GM12864 (cell line): ENCODE measurements at regions not wholly inside any gene's neighbourhood (a gene's known extent, or its start where the extent isn't known, plus 50 kb on each side); places are given as distances from the start of the nearest gene placed in this dataset.

Source experiments
- DNase-seq: peaks from one replicate; pipeline ENCODE4 v3.0.0-alpha.2; 2011; ENCODE audit warnings: low read depth
- H3K4me3 ChIP-seq: 2 replicates; pipeline ENCODE4 v1.5.1; 2011; ENCODE audit warnings: mild to moderate bottlenecking, low read depth, low read length, control low read depth
- TF ChIP-seq, protein P1 (sequence below): IDR thresholded peaks from 2 replicates; pipeline ENCODE4 v1.5.1; 2011; ENCODE audit warnings: low read depth, mild to moderate bottlenecking, moderate library complexity, low read length, control low read depth, inconsistent platforms; ENCODE audit errors: missing control alignments

- TF ChIP-seq, protein P1, sequence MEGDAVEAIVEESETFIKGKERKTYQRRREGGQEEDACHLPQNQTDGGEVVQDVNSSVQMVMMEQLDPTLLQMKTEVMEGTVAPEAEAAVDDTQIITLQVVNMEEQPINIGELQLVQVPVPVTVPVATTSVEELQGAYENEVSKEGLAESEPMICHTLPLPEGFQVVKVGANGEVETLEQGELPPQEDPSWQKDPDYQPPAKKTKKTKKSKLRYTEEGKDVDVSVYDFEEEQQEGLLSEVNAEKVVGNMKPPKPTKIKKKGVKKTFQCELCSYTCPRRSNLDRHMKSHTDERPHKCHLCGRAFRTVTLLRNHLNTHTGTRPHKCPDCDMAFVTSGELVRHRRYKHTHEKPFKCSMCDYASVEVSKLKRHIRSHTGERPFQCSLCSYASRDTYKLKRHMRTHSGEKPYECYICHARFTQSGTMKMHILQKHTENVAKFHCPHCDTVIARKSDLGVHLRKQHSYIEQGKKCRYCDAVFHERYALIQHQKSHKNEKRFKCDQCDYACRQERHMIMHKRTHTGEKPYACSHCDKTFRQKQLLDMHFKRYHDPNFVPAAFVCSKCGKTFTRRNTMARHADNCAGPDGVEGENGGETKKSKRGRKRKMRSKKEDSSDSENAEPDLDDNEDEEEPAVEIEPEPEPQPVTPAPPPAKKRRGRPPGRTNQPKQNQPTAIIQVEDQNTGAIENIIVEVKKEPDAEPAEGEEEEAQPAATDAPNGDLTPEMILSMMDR = no peak
- H3K4me3 ChIP-seq = no peak overlapping the region
- DNase-seq = no peak
Observed at GRCh38 chr3:161852744-161853143, 356.1 kb downstream of the OTOL1 start.

DNA sequence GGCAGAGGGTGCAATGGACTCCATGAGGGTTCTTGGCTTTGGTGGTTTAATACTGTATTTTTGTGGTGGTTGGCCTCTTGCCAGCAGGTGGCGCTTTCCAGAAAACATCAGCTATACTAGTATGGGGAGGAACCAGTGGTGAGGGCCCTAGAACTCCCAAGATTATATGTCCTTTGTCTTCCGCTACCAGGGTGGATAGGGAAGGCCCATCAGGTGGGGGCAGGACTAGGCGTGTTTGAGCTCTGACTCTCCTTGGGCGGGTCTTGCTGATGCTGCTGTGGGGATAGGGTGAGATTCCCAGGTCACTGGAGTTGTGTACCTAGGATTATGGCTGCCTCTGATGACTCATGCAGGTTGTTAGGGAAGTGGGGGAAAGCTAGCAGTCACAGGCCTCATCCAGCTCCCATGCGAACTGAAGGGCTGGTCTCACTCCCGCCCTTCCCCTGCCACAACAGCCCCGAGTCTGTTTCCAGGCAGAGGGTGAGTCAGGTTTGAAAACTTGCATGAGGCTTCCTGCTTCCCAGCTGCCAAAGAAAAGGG lies 357.7 kb downstream of the OTOL1 start:
- no peak for DNase-seq
- TF ChIP-seq, protein P1 = peak; percentile 54
- H3K4me3 ChIP-seq = no peak overlapping the region

GRCh38 chr3:161859057-161859456 lies 362.4 kb downstream of the OTOL1 start:
- no peak for DNase-seq
- H3K4me3 ChIP-seq = no peak overlapping the region
- TF ChIP-seq, protein P1 = no peak

- DNase-seq = no peak
- TF ChIP-seq, protein P1 = no peak
Observed at GRCh38 chr3:161859865-161860450, 363.4 kb downstream of the OTOL1 start.

GRCh38 chr3:161863775-161864174 lies 367.2 kb downstream of the OTOL1 start:
- H3K4me3 ChIP-seq = no peak overlapping the region
- DNase-seq = no peak
- TF ChIP-seq, protein P1 = no peak

More at GRCh38 chr3:161859865-161860450, 363.4 kb downstream of the OTOL1 start:
- no peak overlapping the region for H3K4me3 ChIP-seq

DNA sequence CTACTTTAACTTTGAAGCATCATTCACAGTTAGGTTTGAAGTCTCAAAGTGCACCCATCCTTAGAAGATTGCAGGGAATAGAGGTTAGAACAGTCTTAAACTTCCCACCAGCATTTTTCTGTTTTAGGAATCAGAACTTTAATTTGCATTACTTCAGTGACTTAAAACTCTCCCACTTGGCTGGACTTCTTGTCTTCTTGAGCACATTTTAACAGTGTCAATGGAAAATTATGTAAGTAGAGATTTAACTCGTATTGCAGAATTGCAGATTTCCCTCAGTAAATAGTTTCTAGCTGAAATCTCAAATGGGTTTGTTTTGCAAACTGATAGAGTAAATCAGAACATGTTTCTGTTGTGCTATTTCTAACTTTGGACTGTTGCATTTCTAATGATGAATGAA lies 369.6 kb downstream of the OTOL1 start:
- H3K4me3 ChIP-seq = no peak overlapping the region
- no peak for DNase-seq
- TF ChIP-seq, protein P1 = no peak

DNA sequence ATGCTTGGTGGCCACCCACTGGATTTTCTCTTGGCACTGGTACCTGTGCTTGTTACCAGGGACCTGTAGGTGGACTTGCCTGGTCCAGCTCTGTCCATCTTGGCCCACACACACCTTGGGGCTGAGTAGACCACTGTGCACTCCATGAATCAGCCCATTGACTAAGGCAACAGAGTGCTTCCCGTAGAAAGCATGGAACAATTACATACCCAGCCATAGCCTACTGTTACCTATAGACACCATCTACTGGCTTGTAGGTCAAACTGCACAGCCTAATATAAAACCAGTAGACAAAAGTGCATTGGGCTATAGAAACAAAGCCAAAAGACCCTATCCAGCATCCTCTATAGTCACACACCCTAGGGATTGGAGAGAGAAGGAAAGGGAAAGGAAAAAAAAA lies 378.9 kb downstream of the OTOL1 start:
- no peak overlapping the region for H3K4me3 ChIP-seq
- no peak for DNase-seq
- TF ChIP-seq, protein P1 = no peak
